Upper lobe of left lung (tissue), 4 donors: ENCODE measurements at regions not wholly inside any gene's neighbourhood (a gene's known extent, or its start where the extent isn't known, plus 50 kb on each side); places are given as distances from the start of the nearest gene placed in this dataset.

Experiments used
- CTCF ChIP-seq, 6 experiments: fragments of 450-650 bp in 4 of 6; fragments of 200-600 bp in 2 of 6; sonication (generic) in 2 of 6; IDR thresholded peaks; one replicate each; pipeline ENCODE4 v1.5.1; 2016 to 2019; ENCODE audit warnings: antibody characterized with exemption in 6 of 6
- EP300 ChIP-seq, 4 donors: sonication (generic); formaldehyde crosslinking; IDR thresholded peaks; one replicate each; pipeline ENCODE4 v1.5.1; 2017; ENCODE audit warnings: antibody characterized with exemption in 4 of 4, control low read depth in 2 of 4
- POLR2A ChIP-seq, 4 donors: fragments of 450-650 bp; IDR thresholded peaks; one replicate each; pipeline ENCODE4 v1.5.1; 2016 to 2017; ENCODE audit warnings: antibody characterized with exemption in 4 of 4, mild to moderate bottlenecking in 2 of 4
- POLR2AphosphoS5 ChIP-seq, 2 donors: sonication (generic); formaldehyde crosslinking; IDR thresholded peaks; one replicate each; pipeline ENCODE4 v1.5.1; 2017; ENCODE audit warnings: antibody characterized with exemption in 2 of 2

DNA sequence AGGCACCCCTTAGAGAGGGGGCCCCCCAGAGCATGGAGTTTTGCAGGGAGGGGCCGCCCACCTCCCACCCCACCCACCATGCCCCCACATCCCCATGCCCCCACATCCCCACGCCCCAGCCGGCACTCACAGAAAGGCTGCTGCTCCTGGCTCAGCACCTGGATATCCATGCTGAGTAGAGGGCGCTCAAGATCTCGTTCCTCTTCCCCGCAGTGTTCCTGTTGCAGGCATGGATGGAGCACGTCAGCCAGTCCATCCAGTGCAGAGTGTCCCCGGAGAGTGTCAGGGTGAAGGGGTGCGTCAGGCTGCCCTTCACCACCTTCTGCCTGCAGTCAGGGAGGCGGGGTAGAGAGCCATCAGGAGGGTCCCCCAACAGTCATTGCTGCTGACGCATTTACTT is 156.2 kb downstream of the CRYBB2 start:
- no peak for TF ChIP-seq POLR2A (IDR thresholded peaks at IDR 0.05)
- TF ChIP-seq CTCF (IDR thresholded peaks at IDR 0.05): no peak
- TF ChIP-seq EP300 (IDR thresholded peaks at IDR 0.05): no peak
- TF ChIP-seq POLR2AphosphoS5 (IDR thresholded peaks at IDR 0.05): no peak
